AG08396 (cell line): ENCODE measurements at regions not wholly inside any gene's neighbourhood (a gene's known extent, or its start where the extent isn't known, plus 50 kb on each side); places are given as distances from the start of the nearest gene placed in this dataset.
"Not testable (repeated sequence)": the region's sequence is repeated elsewhere in the genome, so short reads cannot be mapped to it uniquely, and the experiment has no call there.

Source experiments
- DNase-seq: peaks from one replicate; pipeline ENCODE4 v3.0.0; 2012; ENCODE audit warnings: low spot score, mixed read lengths

GRCh38 chrX:43375136-43375535 is 281.0 kb upstream of the MAOA start:
- DNase-seq: no peak

- DNase-seq: no peak
Measured at GRCh38 chrX:43380704-43381103, 275.4 kb upstream of the MAOA start.

- DNase-seq: no peak
Measured at GRCh38 chrX:43386875-43387274, 269.2 kb upstream of the MAOA start.

- no peak for DNase-seq
Measured at GRCh38 chrX:43405191-43405590, 250.9 kb upstream of the MAOA start.

GRCh38 chrX:43423876-43424275 is 232.2 kb upstream of the MAOA start:
- no peak for DNase-seq

GRCh38 chrX:43436517-43436916 is 219.6 kb upstream of the MAOA start:
- no peak for DNase-seq

GRCh38 chrX:43446752-43447151 is 209.3 kb upstream of the MAOA start:
- no peak for DNase-seq

- DNase-seq: no peak
Measured at GRCh38 chrX:43448688-43449087, 207.4 kb upstream of the MAOA start.

- DNase-seq: no peak
Measured at GRCh38 chrX:43450355-43450754, 205.7 kb upstream of the MAOA start.

GRCh38 chrX:43451976-43452686 is 204.0 kb upstream of the MAOA start:
- not testable (repeated sequence) for DNase-seq

- DNase-seq: no peak
Measured at GRCh38 chrX:43456063-43456462, 200.0 kb upstream of the MAOA start.

- DNase-seq: no peak
Measured at GRCh38 chrX:43456906-43457305, 199.2 kb upstream of the MAOA start.

- DNase-seq: no peak
Measured at GRCh38 chrX:43467608-43468234, 188.4 kb upstream of the MAOA start.

GRCh38 chrX:43469391-43470054 is 186.6 kb upstream of the MAOA start:
- no peak for DNase-seq

- DNase-seq: no peak
Measured at GRCh38 chrX:43474321-43474720, 181.8 kb upstream of the MAOA start.

GRCh38 chrX:43479070-43479469 is 177.0 kb upstream of the MAOA start:
- no peak for DNase-seq

GRCh38 chrX:43479850-43480249 is 176.2 kb upstream of the MAOA start:
- no peak for DNase-seq

GRCh38 chrX:43481576-43481975 is 174.5 kb upstream of the MAOA start:
- DNase-seq: no peak

GRCh38 chrX:43493756-43494155 is 162.3 kb upstream of the MAOA start:
- no peak for DNase-seq

- no peak for DNase-seq
Measured at GRCh38 chrX:43500246-43500645, 155.9 kb upstream of the MAOA start.

- no peak for DNase-seq
Measured at GRCh38 chrX:43500996-43501694, 155.0 kb upstream of the MAOA start.

- DNase-seq: no peak
Measured at GRCh38 chrX:43504394-43504793, 151.7 kb upstream of the MAOA start.

- no peak for DNase-seq
Measured at GRCh38 chrX:43505769-43506168, 150.3 kb upstream of the MAOA start.
